ENCODE measurements at regions not wholly inside any gene's neighbourhood (a gene's known extent, or its start where the extent isn't known, plus 50 kb on each side); places are given as distances from the start of the nearest gene placed in this dataset.
A peak's percentile ranks its signal among the peaks of the same experiment; 100 is the strongest.

- DNase-seq (ENCODE audit: low read depth in 2 of 2) = peak; percentile 90 to 98
- H3K4me3 ChIP-seq (replicated peaks in 1 of 2; ENCODE audit: low read depth in 2 of 2, low read length in 2 of 2) = no peak overlapping the region
- TF ChIP-seq, protein P1, sequence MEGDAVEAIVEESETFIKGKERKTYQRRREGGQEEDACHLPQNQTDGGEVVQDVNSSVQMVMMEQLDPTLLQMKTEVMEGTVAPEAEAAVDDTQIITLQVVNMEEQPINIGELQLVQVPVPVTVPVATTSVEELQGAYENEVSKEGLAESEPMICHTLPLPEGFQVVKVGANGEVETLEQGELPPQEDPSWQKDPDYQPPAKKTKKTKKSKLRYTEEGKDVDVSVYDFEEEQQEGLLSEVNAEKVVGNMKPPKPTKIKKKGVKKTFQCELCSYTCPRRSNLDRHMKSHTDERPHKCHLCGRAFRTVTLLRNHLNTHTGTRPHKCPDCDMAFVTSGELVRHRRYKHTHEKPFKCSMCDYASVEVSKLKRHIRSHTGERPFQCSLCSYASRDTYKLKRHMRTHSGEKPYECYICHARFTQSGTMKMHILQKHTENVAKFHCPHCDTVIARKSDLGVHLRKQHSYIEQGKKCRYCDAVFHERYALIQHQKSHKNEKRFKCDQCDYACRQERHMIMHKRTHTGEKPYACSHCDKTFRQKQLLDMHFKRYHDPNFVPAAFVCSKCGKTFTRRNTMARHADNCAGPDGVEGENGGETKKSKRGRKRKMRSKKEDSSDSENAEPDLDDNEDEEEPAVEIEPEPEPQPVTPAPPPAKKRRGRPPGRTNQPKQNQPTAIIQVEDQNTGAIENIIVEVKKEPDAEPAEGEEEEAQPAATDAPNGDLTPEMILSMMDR (IDR thresholded peaks at IDR 0.05; ENCODE audit: low read depth, low read length) = no peak
Observed at GRCh38 chr2:180707884-180708205, 272.6 kb upstream of the UBE2E3 start.

DNA sequence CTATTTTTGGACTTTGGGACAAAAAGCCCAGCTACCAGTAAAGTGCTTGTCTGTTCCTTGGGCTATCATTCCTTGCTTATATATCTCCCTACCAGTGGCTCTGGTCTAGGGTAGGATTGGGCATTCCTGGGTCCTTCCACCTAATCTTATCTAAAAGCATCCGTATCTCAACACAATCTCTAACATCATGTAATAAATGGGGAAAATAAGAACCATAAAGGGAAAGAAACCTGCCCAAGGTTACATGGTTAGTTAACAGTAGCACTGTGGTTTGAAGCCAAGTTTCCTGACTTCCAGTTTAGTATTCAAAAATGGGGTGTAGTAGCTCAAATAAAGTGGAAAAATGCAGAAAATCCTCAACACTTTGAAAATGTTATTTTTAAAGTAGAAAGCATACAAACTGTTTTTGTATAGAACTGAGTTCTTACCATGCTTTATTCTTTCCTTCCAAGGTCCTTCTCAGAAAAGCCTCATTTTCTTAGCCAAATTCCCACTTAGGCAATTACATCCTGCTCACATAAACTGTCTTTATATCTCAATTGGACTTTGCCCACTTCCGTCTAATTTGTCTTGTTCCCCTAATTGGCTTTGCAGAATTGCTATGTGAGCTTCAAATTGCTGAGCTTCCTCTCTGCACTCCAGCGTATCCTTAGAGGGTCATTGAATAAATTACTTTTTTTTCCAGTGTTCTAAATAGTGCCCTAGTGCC, 273.1 kb upstream of the UBE2E3 start:
- H3K4me3 ChIP-seq (replicated peaks in 1 of 2; ENCODE audit: low read depth in 2 of 2, low read length in 2 of 2) = no peak overlapping the region
- TF ChIP-seq, protein P1 (IDR thresholded peaks at IDR 0.05; ENCODE audit: low read depth, low read length) = no peak
- no peak for DNase-seq (ENCODE audit: low read depth in 2 of 2)

DNA sequence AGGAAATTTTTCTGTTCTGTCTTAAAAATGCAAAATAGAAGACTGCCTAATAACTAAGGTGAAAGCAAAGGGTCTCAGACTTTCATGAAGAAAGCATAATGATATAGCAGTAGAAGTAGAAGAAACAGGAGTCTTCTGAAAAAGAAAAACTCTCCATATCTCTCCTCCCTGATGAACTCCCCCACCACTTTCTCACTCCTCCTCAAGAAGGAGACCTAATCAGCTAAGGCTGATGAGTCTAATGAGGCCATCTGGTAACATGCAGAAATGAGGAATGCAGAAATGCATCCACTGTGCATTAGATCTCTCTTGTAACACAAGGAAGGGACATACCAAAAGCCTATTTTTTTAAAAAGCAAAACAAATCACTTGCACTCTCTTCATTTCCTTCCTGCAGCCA, 273.7 kb upstream of the UBE2E3 start:
- DNase-seq (ENCODE audit: low read depth in 2 of 2) = no peak
- TF ChIP-seq, protein P1 (IDR thresholded peaks at IDR 0.05; ENCODE audit: low read depth, low read length) = no peak
- no peak overlapping the region for H3K4me3 ChIP-seq (replicated peaks in 1 of 2; ENCODE audit: low read depth in 2 of 2, low read length in 2 of 2)

GRCh38 chr2:180705551-180705950, 274.9 kb upstream of the UBE2E3 start:
- no peak overlapping the region for H3K4me3 ChIP-seq (replicated peaks in 1 of 2; ENCODE audit: low read depth in 2 of 2, low read length in 2 of 2)
- TF ChIP-seq, protein P1 (IDR thresholded peaks at IDR 0.05; ENCODE audit: low read depth, low read length) = no peak
- peak in 1 of 2 donors; percentile 52 for DNase-seq (ENCODE audit: low read depth in 2 of 2)

DNA sequence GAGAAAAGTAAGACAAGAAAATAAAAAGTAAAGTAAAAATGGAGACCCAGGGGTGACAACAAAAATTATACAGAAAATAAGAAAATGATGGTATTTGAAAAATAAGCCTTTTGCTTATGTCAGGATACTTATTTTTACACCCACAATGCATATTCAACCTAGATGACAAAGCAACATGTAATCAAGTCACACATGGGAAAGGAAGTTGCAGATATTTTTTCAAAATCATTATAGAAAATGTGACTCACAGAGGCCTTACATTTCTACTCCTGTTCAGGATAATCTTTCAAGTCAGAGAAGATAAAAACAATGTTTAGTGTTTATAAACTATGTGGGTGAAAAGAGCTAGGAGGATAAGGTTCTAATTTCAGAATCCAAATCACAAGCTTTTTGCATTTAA, 275.3 kb upstream of the UBE2E3 start:
- TF ChIP-seq, protein P1 (IDR thresholded peaks at IDR 0.05; ENCODE audit: low read depth, low read length) = no peak
- no peak overlapping the region for H3K4me3 ChIP-seq (replicated peaks in 1 of 2; ENCODE audit: low read depth in 2 of 2, low read length in 2 of 2)
- DNase-seq (ENCODE audit: low read depth in 2 of 2) = peak; percentile 33 to 68

- DNase-seq (ENCODE audit: low read depth in 2 of 2) = peak in 1 of 2 donors; percentile 16
- no peak overlapping the region for H3K4me3 ChIP-seq (replicated peaks in 1 of 2; ENCODE audit: low read depth in 2 of 2, low read length in 2 of 2)
- TF ChIP-seq, protein P1 (IDR thresholded peaks at IDR 0.05; ENCODE audit: low read depth, low read length) = no peak
Observed at GRCh38 chr2:180699657-180700361, 280.6 kb upstream of the UBE2E3 start.

Data from cardiac fibroblast (primary cell).